GM19467 (cell line): ENCODE measurements at regions not wholly inside any gene's neighbourhood (a gene's known extent, or its start where the extent isn't known, plus 50 kb on each side); places are given as distances from the start of the nearest gene placed in this dataset.

Experiments
- ATAC-seq: cut with Tn5 transposase; IDR thresholded peaks from one replicate; pipeline ENCODE4 v1.9.1; 2021; ENCODE audit warnings: mild to moderate bottlenecking, moderate library complexity; ENCODE audit not compliant: unreplicated experiment

DNA sequence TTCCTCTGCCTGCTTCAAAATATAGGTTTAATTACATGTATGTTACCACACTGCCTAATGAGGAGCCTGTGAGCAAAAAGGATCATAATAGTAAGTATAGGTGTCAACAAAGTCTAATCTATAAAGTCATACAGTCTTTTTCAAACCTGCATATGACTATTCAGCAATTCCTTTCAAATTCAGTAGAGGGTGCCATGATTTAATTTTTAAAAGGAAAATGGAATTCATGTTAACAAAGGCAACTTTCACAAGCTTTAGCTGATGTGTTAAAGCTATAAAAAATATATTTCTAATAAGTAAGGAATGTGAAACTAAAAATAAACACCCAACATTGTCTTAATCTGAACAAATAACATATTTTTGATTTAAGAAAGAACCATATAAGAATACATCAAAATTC lies 52.1 kb downstream of the MPP7 start:
- ATAC-seq: no peak

- ATAC-seq: no peak
Measured at GRCh38 chr10:28250358-28250757, 52.5 kb downstream of the MPP7 start.

GRCh38 chr10:28249512-28249911 lies 53.4 kb downstream of the MPP7 start:
- no peak for ATAC-seq

DNA sequence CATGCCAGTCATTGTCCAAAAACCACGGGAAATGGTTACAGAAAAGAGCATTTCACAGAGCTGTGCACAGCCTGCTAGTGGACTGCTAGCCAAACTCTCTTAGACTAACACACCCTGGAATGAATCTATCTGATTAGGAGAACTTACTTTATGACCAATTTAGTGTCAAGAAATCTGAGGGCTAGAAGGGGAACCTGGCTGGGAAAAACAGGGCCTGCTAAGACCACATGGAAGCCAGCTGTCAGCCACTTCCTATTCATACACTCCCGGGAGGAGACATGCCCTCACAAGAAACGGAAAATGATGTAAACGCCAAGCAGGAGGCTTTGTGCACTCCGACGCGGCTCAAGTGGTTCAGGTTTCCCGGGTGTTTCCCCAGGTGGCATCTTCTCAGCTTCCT lies 54.8 kb downstream of the MPP7 start:
- ATAC-seq: no peak

DNA sequence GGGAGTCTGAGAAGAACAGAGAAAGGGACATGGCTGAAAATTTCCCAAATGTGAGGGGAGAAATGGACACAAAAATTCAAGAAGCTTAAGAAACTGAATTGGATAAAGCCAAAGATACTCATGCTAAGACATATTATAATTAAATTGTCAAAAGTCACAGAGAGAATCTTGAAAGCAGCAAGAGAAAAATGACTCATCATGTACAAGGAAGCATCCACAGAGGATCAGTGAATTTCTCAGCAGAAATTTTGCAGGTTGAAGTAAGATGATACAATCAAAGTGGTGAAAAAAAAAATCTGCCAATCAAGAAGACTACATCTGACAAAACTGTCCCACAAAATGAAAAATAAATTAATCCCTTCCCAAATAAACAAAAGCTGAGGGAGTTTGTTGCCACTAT lies 56.8 kb downstream of the MPP7 start:
- ATAC-seq: no peak

DNA sequence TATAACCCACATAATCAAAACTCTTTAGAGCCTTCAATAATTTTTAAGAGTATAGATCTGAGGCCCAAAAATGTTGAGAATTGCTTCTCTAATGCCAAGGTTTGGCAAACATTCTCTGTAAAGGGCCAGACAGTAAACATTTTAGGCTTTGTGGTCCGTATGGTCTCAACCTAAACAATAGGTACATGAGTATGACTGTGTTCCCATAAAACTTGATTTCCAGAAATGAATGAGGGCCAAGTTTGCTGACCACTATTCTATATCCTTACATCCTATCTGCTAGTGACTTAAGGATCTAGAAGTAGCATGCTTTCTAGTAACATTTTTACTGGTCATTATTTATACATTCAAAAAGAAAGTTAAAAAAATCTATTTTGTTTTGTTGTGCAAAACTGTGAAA lies 58.9 kb downstream of the MPP7 start:
- no peak for ATAC-seq

DNA sequence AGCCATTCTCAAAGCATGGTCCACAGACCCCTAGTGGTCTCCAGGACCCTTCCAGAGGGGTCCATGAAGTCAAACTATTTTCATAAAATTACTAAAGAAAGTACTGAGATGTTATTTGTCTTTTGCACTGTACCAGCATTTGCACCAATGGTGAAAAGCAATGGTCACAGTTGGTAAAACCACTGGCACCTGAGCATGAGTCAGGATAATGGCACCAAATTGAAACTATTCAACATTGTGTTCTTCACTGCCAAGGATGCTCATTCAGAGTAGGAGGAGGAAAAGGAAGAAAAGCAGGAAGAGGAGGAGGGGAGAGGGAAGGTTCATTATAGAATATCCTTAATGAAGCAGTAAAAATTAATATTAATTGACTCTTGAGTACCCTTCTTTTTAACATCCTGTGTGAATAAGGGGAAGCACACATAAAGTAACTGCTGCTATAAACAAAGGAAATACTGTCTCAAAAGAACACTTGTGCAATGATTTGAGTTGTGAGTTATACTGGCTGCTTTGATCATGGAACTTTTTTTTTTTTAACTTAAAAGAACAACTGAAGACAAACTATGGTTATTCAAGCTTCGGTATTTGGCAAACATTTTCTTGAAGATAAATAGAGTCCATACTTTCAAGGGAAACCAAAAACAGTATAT lies 60.2 kb downstream of the MPP7 start:
- ATAC-seq: no peak

- no peak for ATAC-seq
Measured at GRCh38 chr10:28241741-28242399, 61.0 kb downstream of the MPP7 start.

DNA sequence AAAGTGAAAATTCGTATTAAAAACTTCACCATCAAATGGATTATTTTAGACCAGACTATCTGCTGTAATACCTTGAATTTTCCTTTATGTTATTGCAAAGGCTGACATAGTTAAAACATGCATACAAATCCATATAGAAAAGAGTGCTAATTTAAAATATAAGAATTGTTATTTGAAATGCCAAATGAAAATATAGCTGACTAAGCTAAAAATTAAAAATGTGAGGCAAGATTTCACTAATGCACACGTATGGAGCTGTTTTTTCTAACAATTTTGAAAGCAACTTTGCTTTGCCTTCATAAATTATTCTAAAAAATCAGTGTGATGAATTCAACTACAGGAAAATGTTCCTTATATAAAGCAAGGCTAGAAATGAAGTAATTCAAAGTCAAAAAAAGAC lies 62.5 kb downstream of the MPP7 start:
- ATAC-seq: no peak

GRCh38 chr10:28236591-28236990 lies 66.3 kb downstream of the MPP7 start:
- no peak for ATAC-seq

GRCh38 chr10:28220811-28221210 lies 82.1 kb downstream of the MPP7 start:
- ATAC-seq: no peak

DNA sequence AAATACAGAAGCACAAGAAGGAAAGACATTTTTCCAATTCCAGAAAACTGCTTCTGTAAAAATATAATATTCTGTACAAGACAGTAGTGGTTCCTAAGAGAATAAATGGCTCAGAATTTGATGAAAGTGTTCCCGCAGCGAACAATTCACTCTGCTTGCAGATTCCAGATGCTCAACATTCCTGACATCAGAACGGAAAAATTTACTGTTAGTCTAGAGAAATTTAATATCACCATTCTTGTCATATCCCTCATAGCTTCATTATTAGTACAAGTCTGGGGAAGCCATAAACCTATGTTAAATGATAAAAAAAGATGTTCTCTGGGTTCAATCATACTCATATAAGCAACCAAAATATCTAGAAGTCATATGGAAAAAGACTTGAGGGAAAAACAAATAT lies 83.6 kb downstream of the MPP7 start:
- ATAC-seq: no peak

GRCh38 chr10:28217848-28218247 lies 85.0 kb downstream of the MPP7 start:
- no peak for ATAC-seq

- ATAC-seq: no peak
Measured at GRCh38 chr10:28215930-28216329, 86.9 kb downstream of the MPP7 start.

GRCh38 chr10:28214219-28214618 lies 88.6 kb downstream of the MPP7 start:
- no peak for ATAC-seq

- no peak for ATAC-seq
Measured at GRCh38 chr10:28211759-28212158, 91.1 kb downstream of the MPP7 start.

DNA sequence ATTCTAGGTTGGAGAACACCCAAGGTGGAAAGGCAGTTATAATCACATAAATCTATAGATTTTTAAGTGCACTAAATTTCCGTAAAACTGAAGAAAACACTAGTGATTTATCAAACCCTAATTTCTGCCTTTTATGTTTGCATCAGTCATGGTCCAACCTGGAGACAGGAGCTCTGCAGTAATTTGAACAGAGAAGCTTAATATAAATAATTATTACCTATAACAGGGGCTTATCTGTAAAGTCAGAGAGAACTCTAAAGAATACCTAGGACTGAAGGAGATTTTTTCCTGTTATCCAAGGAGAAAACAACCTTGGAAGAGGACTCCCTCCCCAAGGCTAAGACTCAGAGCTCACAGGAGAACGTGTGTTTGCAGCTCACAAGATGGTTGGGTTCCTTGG lies 95.1 kb downstream of the MPP7 start:
- ATAC-seq: no peak

- ATAC-seq: no peak
Measured at GRCh38 chr10:28202941-28203352, 99.9 kb downstream of the MPP7 start.

- ATAC-seq: no peak
Measured at GRCh38 chr10:28201410-28202400, 101.2 kb downstream of the MPP7 start.

- ATAC-seq: no peak
Measured at GRCh38 chr10:28200775-28201174, 102.1 kb downstream of the MPP7 start.

DNA sequence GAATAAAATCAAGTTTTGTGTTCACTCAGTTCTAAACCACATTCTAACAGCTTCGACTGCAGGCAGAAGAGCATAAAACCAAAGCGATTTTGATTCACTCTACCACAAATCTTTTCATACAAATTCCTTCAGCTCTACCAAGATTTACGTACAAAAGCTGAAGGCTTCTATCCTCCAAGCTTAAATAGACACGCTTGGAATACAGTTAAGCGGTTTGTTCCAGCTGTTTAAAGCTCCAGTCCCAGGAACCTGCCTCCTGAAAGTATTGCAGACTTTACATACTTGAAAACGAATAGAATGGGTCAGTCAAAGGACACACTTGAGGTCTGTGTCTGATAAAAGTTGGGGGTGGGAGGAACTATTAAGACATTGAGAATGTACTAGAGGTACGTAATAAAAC lies 102.9 kb downstream of the MPP7 start:
- ATAC-seq: no peak

DNA sequence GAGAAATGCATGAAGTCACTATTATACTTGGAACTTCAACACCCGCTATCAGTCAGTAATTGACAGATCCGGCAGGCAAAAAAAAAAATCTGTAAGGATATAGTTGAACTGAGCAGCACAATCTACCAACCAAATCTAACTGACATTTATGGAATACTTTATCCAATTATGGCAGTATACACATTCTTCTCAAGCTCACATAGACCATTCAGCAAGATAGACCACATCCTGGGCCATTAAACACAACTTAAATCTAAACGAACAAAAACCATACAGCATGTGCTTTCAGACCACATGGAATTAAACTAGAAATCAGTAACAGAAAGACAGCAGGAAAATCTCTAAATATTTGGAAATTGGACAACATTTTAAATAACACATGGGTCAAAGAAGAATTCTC lies 112.7 kb downstream of the MPP7 start:
- no peak for ATAC-seq
